Transverse colon (tissue), 4 donors: ENCODE measurements at regions not wholly inside any gene's neighbourhood (a gene's known extent, or its start where the extent isn't known, plus 50 kb on each side); places are given as distances from the start of the nearest gene placed in this dataset.

Experiments used
- DNase-seq: peaks from one replicate; pipeline ENCODE4 v3.0.0-alpha.2; 2019
- H3K27ac ChIP-seq, 4 donors: fragments of 200-600 bp; sonication (generic); 2 replicates each; pipeline ENCODE4 v1.5.1; 2016 to 2018; ENCODE audit warnings: inconsistent platforms in 4 of 4
- H3K27me3 ChIP-seq: fragments of 200-600 bp; sonication (generic); 2 replicates; pipeline ENCODE4 v1.5.1; 2017; ENCODE audit warnings: inconsistent platforms
- H3K36me3 ChIP-seq, 4 donors: fragments of 200-600 bp; sonication (generic); 2 replicates each; pipeline ENCODE4 v1.5.1; 2017 to 2019; ENCODE audit warnings: inconsistent platforms in 4 of 4
- H3K4me1 ChIP-seq, 4 donors: fragments of 200-600 bp; sonication (generic); 2 replicates each; pipeline ENCODE4 v1.5.1; 2017 to 2020; ENCODE audit warnings: inconsistent platforms in 4 of 4
- H3K4me3 ChIP-seq, 4 donors: fragments of 200-600 bp; sonication (generic); 1 replicate in 1 of 4; 2 replicates in 3 of 4; pipeline versions ENCODE4 v1.5.1 to v1.6.1; 2017 to 2019; ENCODE audit warnings: inconsistent platforms in 4 of 4
- H3K9me3 ChIP-seq, 2 donors: fragments of 200-600 bp; sonication (generic); 2 replicates each; pipeline ENCODE4 v1.5.1; 2017 to 2019; ENCODE audit warnings: inconsistent platforms in 2 of 2
- EP300 ChIP-seq: sonication (generic); formaldehyde crosslinking; IDR thresholded peaks from one replicate; pipeline ENCODE4 v1.6.1; 2017; ENCODE audit warnings: antibody characterized with exemption, low read depth
- POLR2A ChIP-seq: fragments of 450-650 bp; IDR thresholded peaks from one replicate; pipeline ENCODE4 v1.6.1; 2016; ENCODE audit warnings: antibody characterized with exemption, mild to moderate bottlenecking, moderate library complexity
- POLR2AphosphoS5 ChIP-seq, 3 donors: sonication (generic); formaldehyde crosslinking; IDR thresholded peaks; one replicate each; pipeline ENCODE4 v1.6.1; 2016; ENCODE audit warnings: antibody characterized with exemption in 3 of 3
- WGBS, 2 donors: methylation state at CpG; one replicate each; pipeline ENCODE4 v1.1.5; 2018; ENCODE audit warnings: low coverage in 1 of 2; 5-methylcytosine and 5-hydroxymethylcytosine counted together
- in situ Hi-C, 4 donors: fragments of 200-750 bp; cut with MboI; loops; one replicate each; pipeline versions ENCODE4 v1.15.0 to v1.15.1; 2017; ENCODE audit warnings: low sequenced_read_pairs in 3 of 4, low pct_ligation_motif_present in 1 of 4, low pct_unique_long_range_greater_than_20kb in 1 of 4
- intact Hi-C: fragments of 100-400 bp; cut with DNase I; formaldehyde crosslinking; loops from one replicate; pipeline ENCODE4 v1.15.1; 2023; ENCODE audit warnings: low total_unique reads
- TF ChIP-seq, protein P1 (sequence below), 5 experiments: fragments of 200-600 bp in 3 of 5; fragments of 450-650 bp in 2 of 5; sonication (generic) in 3 of 5; IDR thresholded peaks; 1 replicate in 2 of 5; 2 replicates in 3 of 5; pipeline ENCODE4 v1.5.1; 2016 to 2017; ENCODE audit warnings: antibody characterized with exemption in 5 of 5, inconsistent platforms in 3 of 5, mild to moderate bottlenecking in 2 of 5, moderate library complexity in 1 of 5

DNA sequence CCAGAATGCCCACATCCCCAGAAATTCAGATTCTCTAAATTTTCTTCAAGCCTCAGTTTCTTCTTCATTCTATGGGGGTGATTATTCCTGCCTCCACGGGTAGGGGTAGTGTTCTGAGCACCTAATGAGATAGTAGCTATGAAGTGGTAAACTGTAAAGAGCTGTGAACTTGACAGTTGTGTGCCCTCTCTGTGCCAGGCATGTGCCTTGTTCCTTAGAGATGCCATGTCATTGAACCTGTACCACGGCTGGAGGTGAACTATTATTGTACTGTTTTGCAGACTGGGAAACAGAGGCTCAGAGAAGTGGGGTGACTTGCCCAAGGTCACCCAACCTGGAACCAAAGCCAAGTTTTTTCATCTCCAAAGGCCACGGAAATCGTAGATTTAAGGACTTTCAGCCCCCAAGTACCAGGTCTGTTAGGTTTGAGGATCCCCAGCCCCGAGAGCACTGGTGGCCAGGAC is 67.7 kb upstream of the SIRPA start:
- no peak for DNase-seq
- Histone ChIP-seq H3K9me3 (peaks cover 0 to 4% of the 10 kb centered on the region in 2 donors), H3K27me3 (no peaks in the 10 kb centered on the region), H3K27ac (no peak overlapping the region), H3K36me3 (no peaks in the 10 kb centered on the region), H3K4me3 (no peak overlapping the region), H3K4me1 (peaks cover 0 to 11% (median 4%) of the 10 kb centered on the region in 4 donors)
- 60 to 63% methylated on average over 1 to 5 of the region's 5 CpGs for WGBS, 2 donors
- in situ Hi-C loops (no loop called here), intact Hi-C loops (no loop called here)
- TF ChIP-seq POLR2A (no peak), EP300 (no peak), POLR2AphosphoS5 (IDR thresholded peaks at IDR 0.05) (no peak)
- TF ChIP-seq, protein P1, sequence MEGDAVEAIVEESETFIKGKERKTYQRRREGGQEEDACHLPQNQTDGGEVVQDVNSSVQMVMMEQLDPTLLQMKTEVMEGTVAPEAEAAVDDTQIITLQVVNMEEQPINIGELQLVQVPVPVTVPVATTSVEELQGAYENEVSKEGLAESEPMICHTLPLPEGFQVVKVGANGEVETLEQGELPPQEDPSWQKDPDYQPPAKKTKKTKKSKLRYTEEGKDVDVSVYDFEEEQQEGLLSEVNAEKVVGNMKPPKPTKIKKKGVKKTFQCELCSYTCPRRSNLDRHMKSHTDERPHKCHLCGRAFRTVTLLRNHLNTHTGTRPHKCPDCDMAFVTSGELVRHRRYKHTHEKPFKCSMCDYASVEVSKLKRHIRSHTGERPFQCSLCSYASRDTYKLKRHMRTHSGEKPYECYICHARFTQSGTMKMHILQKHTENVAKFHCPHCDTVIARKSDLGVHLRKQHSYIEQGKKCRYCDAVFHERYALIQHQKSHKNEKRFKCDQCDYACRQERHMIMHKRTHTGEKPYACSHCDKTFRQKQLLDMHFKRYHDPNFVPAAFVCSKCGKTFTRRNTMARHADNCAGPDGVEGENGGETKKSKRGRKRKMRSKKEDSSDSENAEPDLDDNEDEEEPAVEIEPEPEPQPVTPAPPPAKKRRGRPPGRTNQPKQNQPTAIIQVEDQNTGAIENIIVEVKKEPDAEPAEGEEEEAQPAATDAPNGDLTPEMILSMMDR (IDR thresholded peaks at IDR 0.05) = no peak

DNA sequence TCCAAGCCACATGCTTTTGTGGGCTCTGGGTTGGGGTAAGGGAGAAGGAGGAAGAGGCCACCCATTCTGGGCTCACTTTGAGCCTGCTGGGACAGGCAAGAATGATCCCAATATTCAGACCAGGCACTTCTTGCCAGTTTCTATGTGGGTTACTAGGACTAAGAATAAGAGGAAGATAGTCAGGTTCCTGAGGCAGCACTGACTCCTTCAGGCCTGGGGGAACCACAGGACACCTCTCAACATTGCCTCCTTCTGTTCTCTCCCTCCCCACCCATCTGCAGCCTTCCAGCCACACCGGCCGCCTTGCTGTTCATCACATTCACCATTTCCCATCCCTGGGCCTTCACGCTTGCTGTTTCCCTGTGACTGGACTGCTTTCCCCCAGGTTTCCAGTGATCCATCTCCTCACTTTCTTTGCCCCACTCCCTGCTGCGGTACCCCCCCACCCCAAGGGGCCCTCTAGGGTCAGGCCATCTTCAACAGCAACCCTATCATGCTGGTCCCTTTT is 69.2 kb upstream of the SIRPA start:
- TF ChIP-seq POLR2A (no peak), POLR2AphosphoS5 (IDR thresholded peaks at IDR 0.05) (no peak), EP300 (no peak)
- TF ChIP-seq, protein P1 (IDR thresholded peaks at IDR 0.05) = no peak
- Histone ChIP-seq H3K27ac (no peak overlapping the region), H3K36me3 (no peaks in the 10 kb centered on the region), H3K9me3 (peaks cover 0 to 14% of the 10 kb centered on the region in 2 donors), H3K4me3 (no peak overlapping the region), H3K4me1 (peaks cover 0 to 11% (median 4%) of the 10 kb centered on the region in 4 donors), H3K27me3 (no peaks in the 10 kb centered on the region)
- intact Hi-C loops = no loop called here
- WGBS, 2 donors = 91 to 100% methylated on average over 1 to 4 of the region's 4 CpGs
- in situ Hi-C loops = no loop called here
- no peak for DNase-seq

DNA sequence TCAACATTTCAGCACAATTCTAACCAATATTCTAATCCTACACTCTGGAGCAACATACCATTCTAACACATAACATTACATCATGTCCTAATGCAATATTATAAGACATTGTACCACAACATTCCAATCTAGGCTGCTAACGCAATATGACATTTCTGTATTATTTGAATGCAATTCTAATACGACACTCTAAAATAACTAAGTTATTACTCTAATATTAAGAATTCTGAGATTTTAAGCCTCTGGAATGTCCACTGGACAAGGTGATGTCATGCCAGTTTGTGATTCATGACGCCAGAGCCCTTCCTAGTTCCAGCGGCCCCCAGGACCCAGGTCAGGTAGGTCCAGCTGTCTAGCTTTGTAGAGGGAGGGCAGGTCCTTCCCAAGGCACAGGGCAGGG is 69.7 kb upstream of the SIRPA start:
- in situ Hi-C loops = no loop called here

DNA sequence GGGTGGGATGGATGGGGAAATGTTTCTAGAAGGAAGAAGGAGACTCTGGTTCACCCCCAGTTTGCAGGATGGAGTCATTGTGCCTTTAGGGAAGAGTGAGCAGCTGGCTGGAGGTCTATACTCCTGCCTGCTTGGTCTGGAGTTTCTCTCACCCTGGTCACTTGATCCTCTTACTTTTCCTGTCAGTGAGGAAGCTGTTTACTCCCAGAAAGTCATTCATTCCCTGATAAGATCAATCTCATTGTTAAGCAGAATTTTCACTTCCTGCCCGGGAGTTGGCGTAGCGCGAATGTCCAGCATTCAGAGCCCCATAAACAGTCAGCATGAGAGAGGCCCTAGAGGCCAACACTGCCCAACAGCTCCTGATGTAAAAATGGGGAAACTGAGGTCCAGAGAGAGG is 70.4 kb upstream of the SIRPA start:
- in situ Hi-C loops = no loop called here
- Histone ChIP-seq H3K27ac (no peak overlapping the region), H3K36me3 (no peaks in the 10 kb centered on the region), H3K4me1 (peaks cover 0 to 7% (median 2%) of the 10 kb centered on the region in 4 donors), H3K27me3 (no peaks in the 10 kb centered on the region), H3K4me3 (no peak overlapping the region), H3K9me3 (peaks cover 0 to 14% of the 10 kb centered on the region in 2 donors)
- no peak for DNase-seq
- WGBS, 2 donors = 78% methylated on average over 4 of the region's 4 CpGs; no CpG with 5 or more reads in 1 of the 2 donors
- TF ChIP-seq EP300 = no peak
- TF ChIP-seq POLR2A = no peak
- TF ChIP-seq, protein P1 (IDR thresholded peaks at IDR 0.05) = no peak
- intact Hi-C loops = no loop called here

More for the DNA sequence above, 69.7 kb upstream of the SIRPA start:
- WGBS, 2 donors = 87 to 94% methylated on average over 2 to 4 of the region's 4 CpGs
- H3K4me1 ChIP-seq = peaks cover 0 to 11% (median 4%) of the 10 kb centered on the region in 4 donors
- intact Hi-C loops = no loop called here
- peaks cover 0 to 14% of the 10 kb centered on the region in 2 donors for H3K9me3 ChIP-seq
- TF ChIP-seq POLR2A = no peak
- no peak for TF ChIP-seq EP300
- no peak for TF ChIP-seq POLR2AphosphoS5 (IDR thresholded peaks at IDR 0.05)
- TF ChIP-seq, protein P1 (IDR thresholded peaks at IDR 0.05) = no peak
- H3K4me3 ChIP-seq = no peak overlapping the region
- no peaks in the 10 kb centered on the region for H3K36me3 ChIP-seq
- DNase-seq = no peak
- H3K27ac ChIP-seq = no peak overlapping the region
- no peaks in the 10 kb centered on the region for H3K27me3 ChIP-seq
